IMR-90 (cell line): ENCODE measurements at regions not wholly inside any gene's neighbourhood (a gene's known extent, or its start where the extent isn't known, plus 50 kb on each side); places are given as distances from the start of the nearest gene placed in this dataset.

Source experiments
- ATAC-seq: fragments of 200-7000 bp; cut with Tn5 transposase; 2 replicates; pipeline ENCODE4 v1.9.1; 2020; ENCODE audit warnings: low read depth, mild to moderate bottlenecking, moderate library complexity
- BruUV-seq: library from RNA; stranded (reverse); fragments of 400-500 nt; replicated peaks from 2 replicates; lab custom pipeline; 2021; lab: Mats Ljungman, UMichigan
- CTCF ChIA-PET: fragments of 300-600 bp; formaldehyde crosslinking; extraction: SDS; loops from one replicate; lab custom pipeline; 2021; ENCODE audit warnings: antibody characterized with exemption; lab: Yijun Ruan, JAX
- POLR2A ChIA-PET: fragments of 300-600 bp; sonication (Branson Sonifier 250); formaldehyde crosslinking; loops from one replicate; lab custom pipeline; 2022; ENCODE audit warnings: antibody characterized with exemption; ENCODE audit not compliant: unreplicated experiment; lab: Charles Lee
- DNase-seq: peaks from one replicate; pipeline ENCODE4 v3.0.0; 2013
- H2AFZ ChIP-seq: replicated peaks from 2 replicates; pipeline ENCODE3; 2013; ENCODE audit warnings: low read length, mild to moderate bottlenecking; ENCODE audit not compliant: poor library complexity
- H2AK5ac ChIP-seq: 2 replicates; pipeline ENCODE4 v1.6.1; 2013; ENCODE audit warnings: low read depth, low read length, inconsistent platforms
- H2AK9ac ChIP-seq: replicated peaks from 2 replicates; pipeline ENCODE3; 2013; ENCODE audit warnings: mild to moderate bottlenecking, low read depth, low read length, moderate library complexity; ENCODE audit not compliant: poor library complexity
- H2BK120ac ChIP-seq: 2 replicates; pipeline ENCODE4 v1.6.1; 2013; ENCODE audit warnings: low read depth, low read length, inconsistent platforms
- H2BK15ac ChIP-seq: 3 replicates; pipeline ENCODE4 v1.6.1; 2013; ENCODE audit warnings: low read depth, low read length, inconsistent platforms
- H2BK20ac ChIP-seq: 2 replicates; pipeline ENCODE4 v1.6.1; 2013; ENCODE audit warnings: low read depth, mild to moderate bottlenecking, inconsistent platforms, low read length, moderate library complexity
- H2BK5ac ChIP-seq: 2 replicates; pipeline ENCODE4 v1.6.1; 2013; ENCODE audit warnings: mild to moderate bottlenecking, low read depth, low read length, inconsistent platforms; ENCODE audit not compliant: poor library complexity, severe bottlenecking
- H3K14ac ChIP-seq: replicated peaks from 2 replicates; pipeline ENCODE4 v1.6.1; 2013; ENCODE audit warnings: low read depth, low read length, inconsistent platforms
- H3K18ac ChIP-seq: 2 replicates; pipeline ENCODE4 v1.6.1; 2013; ENCODE audit warnings: low read depth, low read length, control low read depth
- H3K23ac ChIP-seq: 2 replicates; pipeline ENCODE4 v1.6.1; 2013; ENCODE audit warnings: low read depth, low read length, inconsistent platforms
- H3K27ac ChIP-seq: 2 replicates; pipeline ENCODE4 v1.5.1; 2013; ENCODE audit warnings: mild to moderate bottlenecking, control low read depth, low read length; ENCODE audit not compliant: insufficient read depth
- H3K27me3 ChIP-seq: 2 replicates; pipeline ENCODE4 v1.6.1; 2013; ENCODE audit warnings: low read length; ENCODE audit not compliant: control insufficient read depth, insufficient read depth
- H3K36me3 ChIP-seq: 2 replicates; pipeline ENCODE4 v1.6.1; 2013; ENCODE audit warnings: low read length, mixed read lengths; ENCODE audit not compliant: control insufficient read depth, insufficient read depth
- H3K4ac ChIP-seq: 2 replicates; pipeline ENCODE4 v1.6.1; 2013; ENCODE audit warnings: low read depth, low read length, inconsistent platforms
- H3K4me1 ChIP-seq: 2 replicates; pipeline ENCODE4 v1.6.1; 2013; ENCODE audit warnings: low read length, mixed read lengths; ENCODE audit not compliant: control insufficient read depth, insufficient read depth
- H3K4me2 ChIP-seq: 2 replicates; pipeline ENCODE4 v1.6.1; 2013; ENCODE audit warnings: low read depth, mild to moderate bottlenecking, control low read depth, low read length, moderate library complexity
- H3K4me3 ChIP-seq: 2 replicates; pipeline ENCODE4 v1.5.1; 2013; ENCODE audit warnings: low read depth, mild to moderate bottlenecking, control low read depth, low read length, moderate library complexity; ENCODE audit not compliant: insufficient read depth
- H3K56ac ChIP-seq: 2 replicates; pipeline ENCODE4 v1.6.1; 2013; ENCODE audit warnings: low read length, inconsistent platforms; ENCODE audit not compliant: insufficient read depth; ENCODE audit errors: extremely low read depth
- H3K79me1 ChIP-seq, 2 experiments: 2 replicates each; pipeline ENCODE4 v1.6.1; 2013; ENCODE audit warnings: low read length in 2 of 2, inconsistent platforms in 1 of 2, low read depth in 1 of 2
- H3K9ac ChIP-seq: 2 replicates; pipeline ENCODE4 v1.6.1; 2013; ENCODE audit warnings: low read depth, low read length, control low read depth
- H3K9me1 ChIP-seq: 2 replicates; pipeline ENCODE4 v1.6.1; 2013; ENCODE audit warnings: low read length, inconsistent platforms; ENCODE audit not compliant: insufficient read depth
- H3K9me3 ChIP-seq: 2 replicates; pipeline ENCODE4 v1.6.1; 2013; ENCODE audit warnings: low read length; ENCODE audit not compliant: control insufficient read depth, insufficient read depth
- H4K20me1 ChIP-seq: 2 replicates; pipeline ENCODE4 v1.6.1; 2013; ENCODE audit warnings: low read length, inconsistent platforms; ENCODE audit not compliant: insufficient read depth
- H4K5ac ChIP-seq: 2 replicates; pipeline ENCODE4 v1.6.1; 2013; ENCODE audit warnings: mild to moderate bottlenecking, low read depth, low read length, control low read depth
- H4K8ac ChIP-seq, 2 experiments: 2 replicates each; pipeline ENCODE4 v1.6.1; 2013; ENCODE audit warnings: low read depth in 2 of 2, low read length in 2 of 2, control low read depth in 1 of 2, inconsistent platforms in 1 of 2
- H4K91ac ChIP-seq: 2 replicates; pipeline ENCODE4 v1.6.1; 2013; ENCODE audit warnings: low read depth, low read length, inconsistent platforms; ENCODE audit not compliant: insufficient read depth
- BHLHE40 ChIP-seq: fragments of 150-350 bp; IDR thresholded peaks from 2 replicates; pipeline ENCODE4 v1.6.1; 2016; ENCODE audit warnings: mild to moderate bottlenecking, low read depth, low read length
- CEBPB ChIP-seq: IDR thresholded peaks from 2 replicates; pipeline ENCODE4 v1.6.1; 2012; ENCODE audit warnings: low read depth, low read length, improper control_type of control experiment
- CHD1 ChIP-seq: IDR thresholded peaks from 2 replicates; pipeline ENCODE4 v1.6.1; 2012; ENCODE audit warnings: low read depth, low read length, improper control_type of control experiment
- CTCF ChIP-seq: conservative IDR thresholded peaks from 2 replicates; pipeline ENCODE4 v1.5.1; 2012; ENCODE audit warnings: mild to moderate bottlenecking, low read depth, low read length, improper control_type of control experiment
- ELK1 ChIP-seq: fragments of 150-350 bp; IDR thresholded peaks from 2 replicates; pipeline ENCODE4 v1.6.1; 2016; ENCODE audit warnings: low read depth, mild to moderate bottlenecking, low read length, moderate library complexity, borderline replicate concordance
- FOS ChIP-seq: fragments of 150-350 bp; IDR thresholded peaks from 2 replicates; pipeline ENCODE4 v1.6.1; 2016; ENCODE audit warnings: low read depth, low read length
- MAFK ChIP-seq: IDR thresholded peaks from 2 replicates; pipeline ENCODE4 v1.6.1; 2012; ENCODE audit warnings: low read depth, low read length, improper control_type of control experiment
- MAZ ChIP-seq: IDR thresholded peaks from 2 replicates; pipeline ENCODE4 v1.6.1; 2012; ENCODE audit warnings: low read depth, mild to moderate bottlenecking, low read length, improper control_type of control experiment, moderate library complexity, borderline replicate concordance
- MXI1 ChIP-seq: IDR thresholded peaks from 2 replicates; pipeline ENCODE4 v1.6.1; 2012; ENCODE audit warnings: low read depth, mild to moderate bottlenecking, low read length, moderate library complexity, borderline replicate concordance
- NFE2L2 ChIP-seq: fragments of 150-350 bp; IDR thresholded peaks from 2 replicates; pipeline ENCODE4 v1.6.1; 2016; ENCODE audit warnings: low read depth, mild to moderate bottlenecking, low read length
- POLR2A ChIP-seq: IDR thresholded peaks from 2 replicates; pipeline ENCODE4 v1.6.1; 2012; ENCODE audit warnings: mild to moderate bottlenecking, low read depth, low read length
- RAD21 ChIP-seq: IDR thresholded peaks from 2 replicates; pipeline ENCODE4 v1.6.1; 2012; ENCODE audit warnings: low read length, improper control_type of control experiment
- RCOR1 ChIP-seq: IDR thresholded peaks from 2 replicates; pipeline ENCODE4 v1.6.1; 2012; ENCODE audit warnings: mild to moderate bottlenecking, low read length, improper control_type of control experiment; ENCODE audit not compliant: insufficient replicate concordance
- RFX5 ChIP-seq: IDR thresholded peaks from 2 replicates; pipeline ENCODE4 v1.8.0; 2012; ENCODE audit warnings: low read depth, mild to moderate bottlenecking, low read length, moderate library complexity
- SMC3 ChIP-seq: fragments of 150-350 bp; IDR thresholded peaks from 2 replicates; pipeline ENCODE4 v1.6.1; 2016; ENCODE audit warnings: low read depth, mild to moderate bottlenecking, antibody characterized with exemption, low read length, moderate library complexity
- WGBS, 2 experiments: methylation state at CpG; one replicate each; pipeline versions ENCODE4 v1.1.5 to v1.1.7; 2013; ENCODE audit warnings: missing lambda C conversion rate in 2 of 2; ENCODE audit not compliant: insufficient read length in 1 of 2; ENCODE audit errors: extremely low coverage in 2 of 2; 5-methylcytosine and 5-hydroxymethylcytosine counted together
- dilution Hi-C: fragments of 300-500 bp; cut with HindIII; formaldehyde crosslinking; loops from one replicate; pipeline ENCODE4 v1.14.3; 2018; ENCODE audit warnings: low sequenced_read_pairs; ENCODE audit not compliant: unreplicated experiment
- in situ Hi-C: fragments of 300-500 bp; cut with MboI; formaldehyde crosslinking; loops from 3 replicates; pipeline ENCODE4 v1.14.3; 2019; ENCODE audit warnings: low sequenced_read_pairs, inconsistent platforms, mixed read lengths
- intact Hi-C: fragments of 100-400 bp; cut with micrococcal nuclease; formaldehyde crosslinking; loops from 2 replicates; pipeline ENCODE4 v1.10.0; 2022
- TF ChIP-seq, protein P1 (sequence below): fragments of 150-350 bp; IDR thresholded peaks from 2 replicates; pipeline ENCODE4 v1.6.1; 2017; ENCODE audit warnings: mild to moderate bottlenecking, antibody characterized with exemption, low read length, low read depth

- intact Hi-C loops (no loop called here), dilution Hi-C loops (no loop called here), in situ Hi-C loops (no loop called here)
- Histone ChIP-seq H3K79me1 (no peaks in the 10 kb centered on the region), H4K8ac (no peak overlapping the region), H2AFZ (no peak overlapping the region), H3K23ac (no peak overlapping the region), H2BK5ac (no peak overlapping the region), H3K27ac (no peak overlapping the region), H4K20me1 (no peaks in the 10 kb centered on the region), H2BK120ac (no peak overlapping the region), H3K9me3 (peaks cover 3% of the 10 kb centered on the region; the same call in 1 of the 2 replicates), H2BK15ac (no peak overlapping the region), H3K9ac (no peak overlapping the region), H3K36me3 (no peaks in the 10 kb centered on the region), H3K4me1 (no peaks in the 10 kb centered on the region), H2AK9ac (no peak overlapping the region), H3K18ac (no peak overlapping the region), H3K4me3 (no peak overlapping the region), H2BK20ac (no peak overlapping the region), H3K56ac (no peak overlapping the region), H2AK5ac (no peak overlapping the region), H3K9me1 (no peaks in the 10 kb centered on the region), H3K14ac (no peak overlapping the region), H3K4ac (no peak overlapping the region), H3K4me2 (no peak overlapping the region), H3K27me3 (no peaks in the 10 kb centered on the region), H4K5ac (no peak overlapping the region), H4K91ac (no peak overlapping the region)
- DNase-seq = no peak
- ATAC-seq = no peak
- WGBS, 2 experiments = no CpG with 5 or more reads among the region's 1 CpG
- no peak for TF ChIP-seq CEBPB
- no peak for TF ChIP-seq BHLHE40
- TF ChIP-seq CHD1 = no peak
- no peak for TF ChIP-seq CTCF
- TF ChIP-seq MAFK = no peak
- TF ChIP-seq SMC3 = no peak
- TF ChIP-seq RAD21 = no peak
- TF ChIP-seq POLR2A = no peak
- TF ChIP-seq, protein P1, sequence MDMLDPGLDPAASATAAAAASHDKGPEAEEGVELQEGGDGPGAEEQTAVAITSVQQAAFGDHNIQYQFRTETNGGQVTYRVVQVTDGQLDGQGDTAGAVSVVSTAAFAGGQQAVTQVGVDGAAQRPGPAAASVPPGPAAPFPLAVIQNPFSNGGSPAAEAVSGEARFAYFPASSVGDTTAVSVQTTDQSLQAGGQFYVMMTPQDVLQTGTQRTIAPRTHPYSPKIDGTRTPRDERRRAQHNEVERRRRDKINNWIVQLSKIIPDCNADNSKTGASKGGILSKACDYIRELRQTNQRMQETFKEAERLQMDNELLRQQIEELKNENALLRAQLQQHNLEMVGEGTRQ = no peak
- TF ChIP-seq FOS = no peak
- no peak for TF ChIP-seq MXI1
- TF ChIP-seq RFX5 = no peak
- no peak for TF ChIP-seq RCOR1
- TF ChIP-seq NFE2L2 = no peak
- TF ChIP-seq ELK1 = no peak
- TF ChIP-seq MAZ = no peak
- ChIA-PET CTCF (interaction anchor here (1.3 kb wide), 1 partner anchor 9 kb away, joined by 3 read pairs; no protein-coding TSS in a partner anchor), POLR2A (no interaction called here)
- BruUV-seq = no TSS peak
Measured at GRCh38 chr17:69703751-69704150, 289.3 kb downstream of the MAP2K6 start.
